Activated T-cell treated with anti-CD3 and anti-CD28 coated beads for 24 hours (primary cell): ENCODE measurements at regions not wholly inside any gene's neighbourhood (a gene's known extent, or its start where the extent isn't known, plus 50 kb on each side); places are given as distances from the start of the nearest gene placed in this dataset.
"Not testable (repeated sequence)": the region's sequence is repeated elsewhere in the genome, so short reads cannot be mapped to it uniquely, and the experiment has no call there.

Source experiments
- DNase-seq: peaks from one replicate; pipeline ENCODE4 v3.0.0-alpha.2; 2020; ENCODE audit warnings: low read depth

- DNase-seq, result no peak
Observed at GRCh38 chr6:113701552-113702254, 155.4 kb upstream of the MARCKS start.

- no peak for DNase-seq
Observed at GRCh38 chr6:113707194-113707593, 150.0 kb upstream of the MARCKS start.

GRCh38 chr6:113709936-113710509 lies 147.1 kb upstream of the MARCKS start:
- no peak for DNase-seq

GRCh38 chr6:113713665-113714064 lies 143.5 kb upstream of the MARCKS start:
- DNase-seq, result no peak

GRCh38 chr6:113718588-113718987 lies 138.6 kb upstream of the MARCKS start:
- no peak for DNase-seq

GRCh38 chr6:113719064-113719463 lies 138.1 kb upstream of the MARCKS start:
- no peak for DNase-seq

GRCh38 chr6:113719545-113719944 lies 137.6 kb upstream of the MARCKS start:
- DNase-seq, result no peak

- no peak for DNase-seq
Observed at GRCh38 chr6:113723182-113723581, 134.0 kb upstream of the MARCKS start.

GRCh38 chr6:113724927-113725326 lies 132.2 kb upstream of the MARCKS start:
- not testable (repeated sequence) for DNase-seq

GRCh38 chr6:113731541-113731940 lies 125.6 kb upstream of the MARCKS start:
- DNase-seq, result no peak

- DNase-seq, result no peak
Observed at GRCh38 chr6:113732384-113732966, 124.7 kb upstream of the MARCKS start.

GRCh38 chr6:113733381-113733780 lies 123.8 kb upstream of the MARCKS start:
- DNase-seq, result no peak

- DNase-seq, result no peak
Observed at GRCh38 chr6:113734982-113735381, 122.2 kb upstream of the MARCKS start.

- DNase-seq, result no peak
Observed at GRCh38 chr6:113735491-113735890, 121.7 kb upstream of the MARCKS start.

GRCh38 chr6:113736978-113737377 lies 120.2 kb upstream of the MARCKS start:
- DNase-seq, result no peak

- no peak for DNase-seq
Observed at GRCh38 chr6:113739041-113739655, 118.0 kb upstream of the MARCKS start.

GRCh38 chr6:113741651-113742050 lies 115.5 kb upstream of the MARCKS start:
- DNase-seq, result no peak

GRCh38 chr6:113742342-113742741 lies 114.8 kb upstream of the MARCKS start:
- DNase-seq, result no peak

GRCh38 chr6:113744861-113745260 lies 112.3 kb upstream of the MARCKS start:
- no peak for DNase-seq

- DNase-seq, result no peak
Observed at GRCh38 chr6:113750151-113750855, 106.8 kb upstream of the MARCKS start.

GRCh38 chr6:113754291-113754690 lies 102.9 kb upstream of the MARCKS start:
- no peak for DNase-seq

GRCh38 chr6:113755449-113756289 lies 101.5 kb upstream of the MARCKS start:
- DNase-seq, result no peak
